ENCODE measurements at regions not wholly inside any gene's neighbourhood (a gene's known extent, or its start where the extent isn't known, plus 50 kb on each side); places are given as distances from the start of the nearest gene placed in this dataset.

- no peaks in the 10 kb centered on the region for H3K36me3 ChIP-seq (ENCODE audit: insufficient read depth, low read length)
- H3K79me2 ChIP-seq (replicated peaks; ENCODE audit: insufficient read depth, low read length): no peaks in the 10 kb centered on the region
- H3K27ac ChIP-seq (ENCODE audit: low read length): no peak overlapping the region
- no peaks in the 10 kb centered on the region for H4K20me1 ChIP-seq (ENCODE audit: insufficient read depth)
- no peak overlapping the region for H3K4me2 ChIP-seq (ENCODE audit: low read length)
- no peak overlapping the region for H3K9ac ChIP-seq (ENCODE audit: low read length)
- no peaks in the 10 kb centered on the region for H3K9me3 ChIP-seq (ENCODE audit: low read length)
- TF ChIP-seq EZH2 (IDR thresholded peaks at IDR 0.05; ENCODE audit: borderline replicate concordance, insufficient read depth, low read length, poor library complexity, severe bottlenecking) (no peak), SMC3 (conservative IDR thresholded peaks at IDR 0.05; ENCODE audit: poor library complexity) (no peak), POLR2AphosphoS5 (IDR thresholded peaks at IDR 0.05) (no peak), RAD21 (conservative IDR thresholded peaks at IDR 0.05) (no peak), MXI1 (conservative IDR thresholded peaks at IDR 0.05; ENCODE audit: poor library complexity, severe bottlenecking) (no peak), TAF1 (IDR thresholded peaks at IDR 0.05; ENCODE audit: low read depth) (no peak), CTCF (IDR thresholded peaks at IDR 0.05; ENCODE audit: poor library complexity, severe bottlenecking) (no peak), REST (IDR thresholded peaks at IDR 0.05; ENCODE audit: borderline replicate concordance) (no peak), EP300 (conservative IDR thresholded peaks at IDR 0.05; ENCODE audit: poor library complexity, severe bottlenecking) (no peak)
- H3K27me3 ChIP-seq (ENCODE audit: insufficient read depth, low read depth, low read length): no peaks in the 10 kb centered on the region
- H3K9me2 ChIP-seq (ENCODE audit: insufficient read depth, low read length): no peaks in the 10 kb centered on the region
- H3K4me3 ChIP-seq (ENCODE audit: low read length): no peak overlapping the region
- H3F3A ChIP-seq (ENCODE audit: insufficient read depth, low read length, poor library complexity, severe bottlenecking): no peaks in the 10 kb centered on the region
- H2AFZ ChIP-seq (ENCODE audit: low read depth, low read length): no peak overlapping the region
These were observed 53.8 kb upstream of the CCDC68 start for GRCh38 chr18:55013086-55013485.

- H3K9me3 ChIP-seq (ENCODE audit: low read length): no peaks in the 10 kb centered on the region
- H2AFZ ChIP-seq (ENCODE audit: low read depth, low read length): no peak overlapping the region
- H3K9ac ChIP-seq (ENCODE audit: low read length): no peak overlapping the region
- no peak overlapping the region for H3K4me2 ChIP-seq (ENCODE audit: low read length)
- TF ChIP-seq REST (IDR thresholded peaks at IDR 0.05; ENCODE audit: borderline replicate concordance) (no peak), SMC3 (conservative IDR thresholded peaks at IDR 0.05; ENCODE audit: poor library complexity) (no peak), POLR2AphosphoS5 (IDR thresholded peaks at IDR 0.05) (no peak), CTCF (IDR thresholded peaks at IDR 0.05; ENCODE audit: poor library complexity, severe bottlenecking) (no peak), EZH2 (IDR thresholded peaks at IDR 0.05; ENCODE audit: borderline replicate concordance, insufficient read depth, low read length, poor library complexity, severe bottlenecking) (no peak), TAF1 (IDR thresholded peaks at IDR 0.05; ENCODE audit: low read depth) (no peak), MXI1 (conservative IDR thresholded peaks at IDR 0.05; ENCODE audit: poor library complexity, severe bottlenecking) (no peak), EP300 (conservative IDR thresholded peaks at IDR 0.05; ENCODE audit: poor library complexity, severe bottlenecking) (no peak), RAD21 (conservative IDR thresholded peaks at IDR 0.05) (no peak)
- no peaks in the 10 kb centered on the region for H4K20me1 ChIP-seq (ENCODE audit: insufficient read depth)
- H3K27me3 ChIP-seq (ENCODE audit: insufficient read depth, low read depth, low read length): no peaks in the 10 kb centered on the region
- no peaks in the 10 kb centered on the region for H3K9me2 ChIP-seq (ENCODE audit: insufficient read depth, low read length)
- no peak overlapping the region for H3K27ac ChIP-seq (ENCODE audit: low read length)
- H3K36me3 ChIP-seq (ENCODE audit: insufficient read depth, low read length): no peaks in the 10 kb centered on the region
- H3K79me2 ChIP-seq (replicated peaks; ENCODE audit: insufficient read depth, low read length): no peaks in the 10 kb centered on the region
- H3F3A ChIP-seq (ENCODE audit: insufficient read depth, low read length, poor library complexity, severe bottlenecking): no peaks in the 10 kb centered on the region
- H3K4me3 ChIP-seq (ENCODE audit: low read length): no peak overlapping the region
These were observed 52.7 kb upstream of the CCDC68 start for GRCh38 chr18:55012008-55012407.
